HL-60 (cell line): ENCODE measurements at regions not wholly inside any gene's neighbourhood (a gene's known extent, or its start where the extent isn't known, plus 50 kb on each side); places are given as distances from the start of the nearest gene placed in this dataset.

Source experiments
- DNase-seq, 2 experiments: peaks; one replicate each; pipeline ENCODE4 v3.0.0-alpha.2; 2010 to 2020; ENCODE audit warnings: low read depth in 1 of 2, low spot score in 1 of 2
- H3K27ac ChIP-seq: fragments of 250-450 bp; sonication (Bioruptor Pico); replicated peaks from 2 replicates; pipeline ENCODE4 v1.5.1; 2020; ENCODE audit warnings: mild to moderate bottlenecking, moderate library complexity
- H3K27me3 ChIP-seq: fragments of 250-450 bp; sonication (Bioruptor Pico); 2 replicates; pipeline ENCODE4 v1.5.1; 2021; ENCODE audit warnings: mild to moderate bottlenecking, moderate library complexity; ENCODE audit not compliant: insufficient read depth, poor library complexity, severe bottlenecking
- H3K4me3 ChIP-seq: replicated peaks from 2 replicates; pipeline ENCODE4 v1.5.1; 2011; ENCODE audit warnings: mild to moderate bottlenecking, control low read depth, low read length; ENCODE audit not compliant: insufficient read depth
- GABPA ChIP-seq: IDR thresholded peaks from 2 replicates; pipeline ENCODE4 v1.6.1; 2012; ENCODE audit warnings: low read depth
- POLR2AphosphoS5 ChIP-seq: IDR thresholded peaks from 2 replicates; pipeline ENCODE4 v1.6.1; 2012; ENCODE audit warnings: low read depth
- SPI1 ChIP-seq: IDR thresholded peaks from 2 replicates; pipeline ENCODE4 v1.6.1; 2012; ENCODE audit warnings: low read depth, mild to moderate bottlenecking, borderline replicate concordance
- TF ChIP-seq, protein P1 (sequence below): IDR thresholded peaks from 2 replicates; pipeline ENCODE4 v1.6.1; 2012; ENCODE audit warnings: low read depth; ENCODE audit not compliant: insufficient replicate concordance
- TF ChIP-seq, protein P2 (sequence below): IDR thresholded peaks from one replicate; pipeline ENCODE4 v1.5.1; 2011; ENCODE audit warnings: low read length, control low read depth, inconsistent platforms; ENCODE audit not compliant: insufficient read depth

DNA sequence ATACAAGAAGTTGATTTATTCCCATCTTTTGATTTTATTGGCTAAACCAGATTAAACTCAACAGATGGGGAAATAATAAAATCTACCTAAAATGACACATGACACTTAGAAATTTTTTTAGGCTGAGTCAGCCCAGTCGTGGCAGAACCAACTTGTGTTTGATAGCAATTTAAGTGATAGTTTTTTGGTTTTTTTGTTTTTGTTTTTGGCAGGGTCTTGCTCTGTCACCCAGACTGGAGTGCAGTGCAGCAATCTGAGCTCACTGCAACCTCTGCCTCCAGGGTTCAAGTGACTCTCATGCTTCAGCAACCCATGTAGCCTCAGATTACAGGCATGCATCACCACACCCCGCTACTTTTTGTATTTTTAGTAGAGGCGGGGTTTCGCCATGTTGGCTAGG lies 370.3 kb upstream of the NOCT start:
- H3K27ac ChIP-seq: no peak overlapping the region
- H3K4me3 ChIP-seq: no peak overlapping the region
- H3K27me3 ChIP-seq: peaks cover 2% of the 10 kb centered on the region
- DNase-seq: no peak
- TF ChIP-seq POLR2AphosphoS5 (no peak), SPI1 (no peak), GABPA (no peak)
- TF ChIP-seq, protein P1, sequence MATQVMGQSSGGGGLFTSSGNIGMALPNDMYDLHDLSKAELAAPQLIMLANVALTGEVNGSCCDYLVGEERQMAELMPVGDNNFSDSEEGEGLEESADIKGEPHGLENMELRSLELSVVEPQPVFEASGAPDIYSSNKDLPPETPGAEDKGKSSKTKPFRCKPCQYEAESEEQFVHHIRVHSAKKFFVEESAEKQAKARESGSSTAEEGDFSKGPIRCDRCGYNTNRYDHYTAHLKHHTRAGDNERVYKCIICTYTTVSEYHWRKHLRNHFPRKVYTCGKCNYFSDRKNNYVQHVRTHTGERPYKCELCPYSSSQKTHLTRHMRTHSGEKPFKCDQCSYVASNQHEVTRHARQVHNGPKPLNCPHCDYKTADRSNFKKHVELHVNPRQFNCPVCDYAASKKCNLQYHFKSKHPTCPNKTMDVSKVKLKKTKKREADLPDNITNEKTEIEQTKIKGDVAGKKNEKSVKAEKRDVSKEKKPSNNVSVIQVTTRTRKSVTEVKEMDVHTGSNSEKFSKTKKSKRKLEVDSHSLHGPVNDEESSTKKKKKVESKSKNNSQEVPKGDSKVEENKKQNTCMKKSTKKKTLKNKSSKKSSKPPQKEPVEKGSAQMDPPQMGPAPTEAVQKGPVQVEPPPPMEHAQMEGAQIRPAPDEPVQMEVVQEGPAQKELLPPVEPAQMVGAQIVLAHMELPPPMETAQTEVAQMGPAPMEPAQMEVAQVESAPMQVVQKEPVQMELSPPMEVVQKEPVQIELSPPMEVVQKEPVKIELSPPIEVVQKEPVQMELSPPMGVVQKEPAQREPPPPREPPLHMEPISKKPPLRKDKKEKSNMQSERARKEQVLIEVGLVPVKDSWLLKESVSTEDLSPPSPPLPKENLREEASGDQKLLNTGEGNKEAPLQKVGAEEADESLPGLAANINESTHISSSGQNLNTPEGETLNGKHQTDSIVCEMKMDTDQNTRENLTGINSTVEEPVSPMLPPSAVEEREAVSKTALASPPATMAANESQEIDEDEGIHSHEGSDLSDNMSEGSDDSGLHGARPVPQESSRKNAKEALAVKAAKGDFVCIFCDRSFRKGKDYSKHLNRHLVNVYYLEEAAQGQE: no peak
- TF ChIP-seq, protein P2, sequence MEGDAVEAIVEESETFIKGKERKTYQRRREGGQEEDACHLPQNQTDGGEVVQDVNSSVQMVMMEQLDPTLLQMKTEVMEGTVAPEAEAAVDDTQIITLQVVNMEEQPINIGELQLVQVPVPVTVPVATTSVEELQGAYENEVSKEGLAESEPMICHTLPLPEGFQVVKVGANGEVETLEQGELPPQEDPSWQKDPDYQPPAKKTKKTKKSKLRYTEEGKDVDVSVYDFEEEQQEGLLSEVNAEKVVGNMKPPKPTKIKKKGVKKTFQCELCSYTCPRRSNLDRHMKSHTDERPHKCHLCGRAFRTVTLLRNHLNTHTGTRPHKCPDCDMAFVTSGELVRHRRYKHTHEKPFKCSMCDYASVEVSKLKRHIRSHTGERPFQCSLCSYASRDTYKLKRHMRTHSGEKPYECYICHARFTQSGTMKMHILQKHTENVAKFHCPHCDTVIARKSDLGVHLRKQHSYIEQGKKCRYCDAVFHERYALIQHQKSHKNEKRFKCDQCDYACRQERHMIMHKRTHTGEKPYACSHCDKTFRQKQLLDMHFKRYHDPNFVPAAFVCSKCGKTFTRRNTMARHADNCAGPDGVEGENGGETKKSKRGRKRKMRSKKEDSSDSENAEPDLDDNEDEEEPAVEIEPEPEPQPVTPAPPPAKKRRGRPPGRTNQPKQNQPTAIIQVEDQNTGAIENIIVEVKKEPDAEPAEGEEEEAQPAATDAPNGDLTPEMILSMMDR: no peak

DNA sequence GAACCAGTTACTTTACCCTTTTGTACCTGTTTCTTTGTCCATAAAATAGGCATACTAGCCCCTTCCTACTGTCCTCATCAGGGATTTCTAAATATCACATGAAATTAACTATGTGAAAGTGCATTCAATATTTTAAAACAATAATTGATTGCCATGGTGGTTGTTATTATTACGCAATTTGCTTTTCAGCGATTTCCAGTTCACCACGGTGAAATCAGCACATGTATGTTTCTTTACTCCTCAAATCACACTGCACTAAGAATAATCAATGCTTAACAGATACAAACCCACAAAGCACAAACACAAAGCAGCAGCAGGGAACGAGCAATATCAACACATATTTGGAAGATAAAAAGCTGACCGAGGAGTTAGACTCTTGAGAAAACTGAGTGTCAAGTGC lies 371.3 kb upstream of the NOCT start:
- H3K4me3 ChIP-seq: no peak overlapping the region
- TF ChIP-seq, protein P1: no peak
- TF ChIP-seq, protein P2: no peak
- no peak for TF ChIP-seq GABPA
- TF ChIP-seq SPI1: no peak
- no peak for TF ChIP-seq POLR2AphosphoS5
- DNase-seq: no peak
- H3K27me3 ChIP-seq: peaks cover 2% of the 10 kb centered on the region
- no peak overlapping the region for H3K27ac ChIP-seq

DNA sequence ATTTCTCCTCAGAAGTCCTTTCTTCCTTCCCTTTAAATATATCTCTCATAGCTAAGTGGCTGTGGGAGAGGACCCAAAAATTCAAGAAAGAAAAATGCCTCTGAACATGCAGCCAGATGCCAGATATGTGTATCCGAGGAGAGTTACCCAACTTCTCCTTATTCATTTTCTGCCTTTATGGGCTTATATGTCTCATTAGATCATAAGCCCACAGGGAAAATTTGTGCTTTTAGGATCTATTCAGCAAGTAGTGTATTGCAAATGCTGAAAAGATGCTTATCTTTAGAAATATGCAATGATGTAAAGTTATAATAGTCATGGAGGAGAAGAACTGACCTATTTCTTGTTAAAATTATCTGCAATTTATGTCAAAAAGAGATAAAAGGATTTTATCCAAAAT lies 371.8 kb upstream of the NOCT start:
- Histone ChIP-seq H3K4me3 (no peak overlapping the region), H3K27ac (no peak overlapping the region), H3K27me3 (peaks cover 2% of the 10 kb centered on the region)
- TF ChIP-seq, protein P1: no peak
- no peak for TF ChIP-seq GABPA
- TF ChIP-seq, protein P2: no peak
- TF ChIP-seq POLR2AphosphoS5: no peak
- DNase-seq: no peak
